Stomach (tissue), 4 donors: ENCODE measurements at regions not wholly inside any gene's neighbourhood (a gene's known extent, or its start where the extent isn't known, plus 50 kb on each side); places are given as distances from the start of the nearest gene placed in this dataset.

Experiments
- POLR2A ChIP-seq, 4 donors: fragments of 450-650 bp; IDR thresholded peaks; one replicate each; pipeline ENCODE4 v1.6.1; 2016; ENCODE audit warnings: antibody characterized with exemption in 4 of 4, control low read depth in 2 of 4, mild to moderate bottlenecking in 1 of 4, moderate library complexity in 1 of 4
- TF ChIP-seq, protein P1 (sequence below), 7 experiments: fragments of 450-650 bp in 4 of 7; fragments of 200-600 bp in 3 of 7; sonication (generic) in 3 of 7; IDR thresholded peaks; one replicate each; pipeline ENCODE4 v1.5.1; 2016 to 2019; ENCODE audit warnings: antibody characterized with exemption in 7 of 7, control low read depth in 2 of 7, mild to moderate bottlenecking in 1 of 7

DNA sequence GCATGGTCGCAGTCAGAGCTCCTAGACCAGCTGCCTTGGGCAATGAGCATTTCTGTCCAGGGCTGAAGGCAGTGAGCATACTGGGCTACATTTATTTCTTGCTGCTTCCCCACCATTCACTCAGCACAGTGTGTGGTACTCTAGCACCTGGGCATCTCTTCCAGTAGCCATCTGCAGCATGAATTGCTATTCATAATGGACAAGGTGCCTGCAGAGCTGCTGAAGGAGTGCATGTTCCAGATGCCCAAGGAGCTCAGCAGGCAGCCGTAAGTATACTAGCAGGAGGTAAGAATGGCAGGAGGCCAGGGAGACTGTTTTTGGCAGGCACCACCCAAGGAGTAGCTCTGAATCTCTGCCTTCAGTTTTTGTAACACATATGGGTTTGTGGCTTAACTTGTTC is 110.4 kb upstream of the RXFP1 start:
- TF ChIP-seq POLR2A (IDR thresholded peaks at IDR 0.05): no peak
- TF ChIP-seq, protein P1, sequence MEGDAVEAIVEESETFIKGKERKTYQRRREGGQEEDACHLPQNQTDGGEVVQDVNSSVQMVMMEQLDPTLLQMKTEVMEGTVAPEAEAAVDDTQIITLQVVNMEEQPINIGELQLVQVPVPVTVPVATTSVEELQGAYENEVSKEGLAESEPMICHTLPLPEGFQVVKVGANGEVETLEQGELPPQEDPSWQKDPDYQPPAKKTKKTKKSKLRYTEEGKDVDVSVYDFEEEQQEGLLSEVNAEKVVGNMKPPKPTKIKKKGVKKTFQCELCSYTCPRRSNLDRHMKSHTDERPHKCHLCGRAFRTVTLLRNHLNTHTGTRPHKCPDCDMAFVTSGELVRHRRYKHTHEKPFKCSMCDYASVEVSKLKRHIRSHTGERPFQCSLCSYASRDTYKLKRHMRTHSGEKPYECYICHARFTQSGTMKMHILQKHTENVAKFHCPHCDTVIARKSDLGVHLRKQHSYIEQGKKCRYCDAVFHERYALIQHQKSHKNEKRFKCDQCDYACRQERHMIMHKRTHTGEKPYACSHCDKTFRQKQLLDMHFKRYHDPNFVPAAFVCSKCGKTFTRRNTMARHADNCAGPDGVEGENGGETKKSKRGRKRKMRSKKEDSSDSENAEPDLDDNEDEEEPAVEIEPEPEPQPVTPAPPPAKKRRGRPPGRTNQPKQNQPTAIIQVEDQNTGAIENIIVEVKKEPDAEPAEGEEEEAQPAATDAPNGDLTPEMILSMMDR (IDR thresholded peaks at IDR 0.05): no peak
